Stimulated activated CD8-positive, alpha-beta memory T cell treated with anti-CD3 and anti-CD28 coated beads, Interleukin-15, amount 100 ng/mL, for 4 hours (primary cell): ENCODE measurements at regions not wholly inside any gene's neighbourhood (a gene's known extent, or its start where the extent isn't known, plus 50 kb on each side); places are given as distances from the start of the nearest gene placed in this dataset.
"Not testable (repeated sequence)": the region's sequence is repeated elsewhere in the genome, so short reads cannot be mapped to it uniquely, and the experiment has no call there.

Experiments used
- DNase-seq, 2 donors: peaks; one replicate each; pipeline ENCODE4 v3.0.0-alpha.2; 2020; ENCODE audit warnings: low read depth in 2 of 2

DNA sequence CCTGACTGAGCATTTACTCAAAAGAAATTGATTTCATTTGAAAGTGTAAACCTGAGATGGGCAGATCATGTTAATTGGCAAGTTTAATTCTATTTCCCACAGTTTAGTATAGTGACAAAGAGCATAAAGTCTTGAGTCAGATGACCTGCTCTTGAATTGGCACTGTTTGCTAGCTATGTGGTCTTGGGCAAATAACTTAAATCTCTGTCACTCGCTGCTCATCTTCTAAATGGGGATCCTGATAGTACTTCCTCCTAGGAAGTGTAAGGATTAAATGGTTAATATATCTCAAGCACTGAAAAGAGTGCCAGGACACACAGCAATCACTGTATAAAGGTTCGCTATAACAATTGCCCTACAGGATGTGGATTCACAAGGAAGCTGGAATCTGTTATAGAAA, 242.8 kb upstream of the JADE1 start:
- DNase-seq, result no peak

DNA sequence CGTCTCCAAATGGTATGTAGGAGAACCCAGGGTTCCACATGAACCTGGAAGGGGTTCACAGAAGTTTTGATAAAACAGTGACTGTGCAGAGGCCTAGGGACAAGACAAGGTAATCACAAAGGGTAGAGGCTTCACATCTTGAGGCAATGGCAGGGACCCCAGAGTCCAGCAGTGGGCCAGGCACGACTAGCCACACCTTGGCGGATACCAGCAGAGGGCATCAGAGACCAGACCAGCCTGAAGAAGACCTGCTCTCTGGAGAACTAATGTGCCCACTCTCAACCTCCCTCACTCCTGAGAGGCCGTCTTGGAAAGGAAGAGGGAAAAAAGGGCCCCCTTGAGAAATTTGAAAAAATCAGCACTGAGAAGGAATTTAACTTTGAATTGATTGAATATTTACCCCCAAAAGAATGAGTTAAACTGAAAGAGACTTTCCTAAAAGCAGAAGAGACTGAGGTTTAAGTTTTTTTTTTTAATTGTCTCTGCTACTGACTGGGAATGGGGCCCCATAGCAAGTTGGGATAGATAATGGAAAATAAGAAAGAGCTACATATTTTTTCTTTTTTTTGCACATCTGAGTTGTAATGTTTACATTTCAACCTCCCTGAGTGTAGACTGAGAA, 243.8 kb upstream of the JADE1 start:
- DNase-seq, result no peak

DNA sequence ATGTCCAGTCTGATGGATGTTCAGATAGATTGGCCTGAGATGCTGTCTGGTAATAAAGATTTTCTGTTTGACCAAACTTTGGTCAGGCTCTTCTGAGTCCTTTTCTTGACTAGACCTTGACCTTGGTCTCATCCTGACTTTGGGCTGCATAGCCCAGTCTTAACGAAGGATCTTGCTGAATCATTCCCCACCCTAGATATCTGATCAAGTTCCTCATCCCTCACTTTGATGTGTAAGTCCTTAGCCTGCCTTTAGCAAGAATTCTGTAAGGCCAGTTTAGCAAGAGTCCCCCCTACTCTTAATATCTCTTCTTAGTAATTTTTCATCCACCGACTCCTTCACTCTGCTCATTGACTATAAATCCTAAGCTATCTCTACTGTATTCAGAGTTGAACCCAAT, 244.4 kb upstream of the JADE1 start:
- no peak for DNase-seq

DNA sequence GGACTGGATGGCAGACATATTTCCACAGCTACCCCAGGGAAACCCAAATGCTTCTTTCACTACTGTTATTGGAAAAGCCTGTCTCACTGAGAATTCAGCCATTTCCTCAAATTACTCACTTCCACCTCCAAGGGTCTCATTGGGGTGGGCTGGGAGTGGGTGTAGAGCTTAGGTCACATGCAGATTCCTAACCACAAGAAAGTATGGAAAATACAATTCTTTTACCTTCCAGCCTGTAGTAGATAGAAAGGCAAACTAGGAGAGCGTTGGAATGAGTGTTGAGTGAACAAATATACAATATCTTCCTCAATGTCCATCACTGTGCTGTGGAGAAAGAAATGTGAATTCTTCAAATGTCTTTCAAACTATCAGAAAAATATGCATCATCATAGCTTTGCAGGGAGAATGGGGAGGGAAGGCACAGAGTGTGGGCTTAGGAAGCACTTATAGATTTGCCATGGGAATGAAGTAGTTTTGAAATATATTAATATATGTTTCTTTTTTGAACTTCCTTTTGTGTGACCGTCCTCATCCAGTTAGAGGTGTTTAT, 245.3 kb upstream of the JADE1 start:
- no peak for DNase-seq

DNA sequence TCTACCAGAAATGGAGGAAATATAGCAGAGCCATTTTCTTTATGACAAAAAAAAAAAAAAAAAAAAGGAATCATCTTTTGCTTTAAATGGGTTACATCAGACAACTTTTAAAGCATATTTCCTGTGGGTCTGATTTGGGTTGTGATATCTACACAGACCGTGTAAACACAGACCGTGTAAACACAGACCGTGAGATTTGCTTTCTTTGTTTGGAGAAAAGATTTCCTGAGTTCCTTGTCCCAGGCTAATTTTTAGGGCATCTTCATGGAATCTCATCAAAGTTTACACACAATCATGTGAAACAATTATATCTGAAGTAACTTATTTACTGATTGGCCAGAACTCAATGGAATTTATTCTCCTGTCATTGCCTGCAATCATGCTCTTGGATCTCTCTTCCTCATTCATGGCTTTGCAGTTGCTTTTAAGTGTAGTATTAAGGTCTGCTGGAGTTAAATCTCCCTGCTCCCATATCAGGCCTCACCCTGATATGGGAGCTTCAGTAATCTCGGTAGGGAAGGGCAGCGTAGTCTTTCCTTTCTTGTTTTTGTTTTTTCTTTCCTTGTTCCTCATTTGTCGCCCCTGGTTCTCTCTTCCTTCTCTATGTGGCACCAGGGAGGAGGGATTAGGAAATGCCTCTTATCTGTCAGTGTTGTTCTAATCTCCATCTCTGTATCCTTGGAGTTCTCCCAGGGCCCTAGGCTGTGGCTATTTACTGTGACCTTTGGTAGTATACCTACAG, 248.6 kb upstream of the JADE1 start:
- DNase-seq, result no peak

DNA sequence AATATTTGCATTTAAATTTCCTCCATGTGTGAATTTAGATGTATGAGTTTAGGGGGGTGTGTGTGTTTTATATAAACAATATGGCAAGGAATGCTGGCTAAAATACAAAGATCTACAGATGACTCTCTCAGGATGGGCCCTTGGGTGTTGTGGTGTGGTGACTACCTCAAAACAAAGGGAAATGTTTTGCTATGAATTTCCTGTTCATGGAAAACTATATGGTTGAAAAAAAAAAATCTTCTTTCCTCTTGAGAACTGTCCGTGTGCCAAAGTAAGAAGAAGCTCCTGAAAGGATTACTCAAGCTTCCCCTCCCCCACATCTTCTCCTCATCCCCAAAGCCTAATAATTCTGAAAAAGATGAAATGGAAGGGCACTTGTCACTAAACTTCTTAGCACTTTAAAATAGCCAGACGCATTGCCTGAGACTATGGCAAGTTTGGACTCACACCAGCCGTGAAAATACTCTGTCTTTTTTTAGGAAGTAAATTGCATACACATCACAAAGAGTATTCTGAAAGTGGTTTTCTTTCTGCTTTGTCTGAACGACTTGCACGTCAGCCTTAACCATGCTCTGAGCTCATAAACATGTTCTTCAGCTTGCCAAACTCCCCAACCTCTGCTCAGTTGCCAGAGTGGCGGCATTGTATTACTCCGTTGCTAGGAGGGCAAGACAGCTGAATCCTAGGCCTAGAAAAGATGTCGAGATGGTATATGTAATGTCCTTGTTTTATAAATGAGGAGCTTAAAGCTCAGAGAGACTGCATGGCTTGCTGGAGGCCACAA, 250.4 kb upstream of the JADE1 start:
- no peak for DNase-seq

DNA sequence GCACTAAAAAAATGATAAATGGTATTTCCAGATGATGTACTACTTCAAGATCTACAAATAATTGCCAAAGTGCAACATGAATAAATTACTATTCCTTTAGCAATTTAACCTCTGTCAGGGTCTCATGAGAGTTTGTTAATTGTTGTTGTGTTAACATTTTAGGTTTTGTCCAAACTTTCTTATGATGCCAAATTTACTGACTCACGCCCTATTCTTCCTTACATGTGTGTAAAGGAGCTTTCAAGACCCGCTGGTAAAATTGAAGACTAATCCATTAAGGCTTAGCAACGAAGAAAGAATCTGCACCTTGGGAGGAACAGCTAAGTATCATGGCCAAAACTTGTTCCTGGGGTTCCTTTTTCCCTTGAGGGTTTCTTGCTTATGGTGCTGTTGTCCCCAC, 252.7 kb upstream of the JADE1 start:
- no peak for DNase-seq

DNA sequence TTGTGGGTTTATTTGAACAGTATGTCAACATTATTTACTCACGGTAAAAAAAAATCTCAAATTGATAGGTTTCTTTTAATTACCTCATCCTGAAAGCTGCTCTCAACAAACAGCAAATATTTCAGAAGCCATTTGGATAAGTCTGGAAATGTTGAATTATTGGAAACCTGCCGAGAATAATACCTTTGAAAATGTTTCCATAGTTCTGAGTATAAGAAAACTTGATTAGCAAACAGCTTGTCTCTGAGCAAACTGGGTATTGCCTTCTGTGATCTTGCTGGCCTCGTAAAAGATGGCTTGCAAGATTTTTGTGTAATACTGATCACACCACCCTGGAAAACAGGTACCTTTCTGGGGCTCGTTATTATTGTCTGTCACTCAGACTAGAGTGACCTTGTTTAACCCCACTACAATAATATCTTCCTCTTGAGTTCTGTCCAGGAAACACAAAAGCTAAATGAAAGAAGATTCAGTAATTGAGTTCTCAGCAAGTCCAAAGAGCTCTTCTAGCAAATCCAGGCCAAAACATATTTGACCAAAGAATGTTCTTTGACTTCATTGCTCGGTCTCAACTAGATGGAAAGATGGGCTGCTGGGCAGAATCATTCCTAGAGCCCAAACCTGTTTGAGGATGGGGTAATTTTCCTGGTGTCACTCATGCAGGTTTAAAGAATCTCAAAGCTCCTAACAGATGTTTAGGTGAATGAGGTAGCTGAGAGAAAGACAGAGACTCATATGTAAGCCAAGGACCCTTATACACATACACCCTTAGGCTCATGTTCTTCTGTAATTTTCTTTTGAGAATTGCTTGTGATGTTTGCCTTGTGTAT, 255.6 kb upstream of the JADE1 start:
- DNase-seq, result no peak

DNA sequence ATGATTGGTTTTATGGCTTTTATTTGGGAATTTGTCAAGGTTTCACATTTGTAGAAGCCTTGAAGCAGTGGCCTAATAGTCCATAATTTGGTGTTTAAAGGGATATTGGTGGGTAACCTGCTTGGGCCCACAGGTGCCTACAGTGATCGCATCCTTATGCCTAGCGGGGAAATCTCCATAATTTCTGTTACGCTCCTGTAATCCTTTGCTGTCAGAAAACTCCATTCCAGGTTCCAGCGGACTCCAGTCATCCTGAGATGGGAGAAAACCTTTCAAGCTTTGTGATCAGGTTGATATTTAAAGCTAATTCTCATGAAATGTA, 257.0 kb upstream of the JADE1 start:
- no peak for DNase-seq

DNA sequence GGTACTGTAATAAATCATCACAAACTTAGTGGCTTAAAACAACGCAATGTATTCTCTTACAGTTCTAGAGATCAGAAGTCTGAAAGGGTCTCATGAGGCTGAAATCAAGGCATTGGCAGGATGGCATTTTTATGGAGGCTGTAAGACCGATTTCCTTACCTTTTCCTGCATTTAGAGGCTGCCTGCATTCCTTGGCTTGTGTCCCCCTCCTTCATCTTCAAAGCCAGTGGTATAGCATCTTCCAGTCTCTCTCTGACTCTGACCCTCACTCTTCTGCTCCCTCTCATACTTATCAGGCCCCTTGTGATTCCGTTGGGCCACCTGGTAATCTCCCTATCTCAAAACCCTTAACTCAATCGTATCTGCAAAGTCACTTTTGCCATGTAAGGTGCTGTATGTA, 258.2 kb upstream of the JADE1 start:
- DNase-seq, result no peak

DNA sequence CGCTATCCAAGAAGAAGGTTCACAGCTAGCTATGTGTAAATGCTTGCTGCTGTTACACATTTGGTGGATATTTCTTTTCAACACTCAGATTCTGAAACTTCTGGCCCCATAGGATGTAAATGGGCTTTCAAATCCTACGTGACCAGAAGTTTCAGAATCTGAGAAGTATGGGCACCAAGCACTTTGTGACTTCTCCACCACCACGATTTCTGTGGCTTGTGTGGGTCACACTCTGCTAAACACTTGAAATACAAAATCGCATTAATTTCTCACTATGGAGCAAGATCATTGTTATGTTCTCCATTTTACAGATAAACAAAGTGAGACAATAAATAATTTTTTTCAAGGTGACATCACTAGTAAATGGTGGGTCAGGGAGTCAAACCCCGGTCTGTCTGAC, 259.4 kb upstream of the JADE1 start:
- DNase-seq, result no peak

DNA sequence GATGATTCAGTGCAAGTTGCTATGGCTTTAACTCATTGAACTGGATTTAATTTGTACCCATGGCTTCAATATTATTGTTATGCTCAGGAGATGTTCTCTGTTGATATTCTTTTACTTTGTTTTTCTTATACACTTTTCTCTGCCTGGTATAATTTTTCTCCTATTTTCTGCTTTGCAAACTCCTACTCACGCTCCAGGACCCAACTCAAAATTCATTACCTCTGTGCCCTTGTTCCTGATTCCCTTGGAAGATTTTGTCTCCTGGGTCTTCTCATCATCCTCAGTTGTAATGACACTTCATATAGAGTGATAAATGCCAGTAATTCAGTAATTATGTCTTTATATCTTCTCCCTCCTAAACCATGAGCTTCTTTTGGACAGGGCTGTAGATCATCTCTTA, 259.9 kb upstream of the JADE1 start:
- DNase-seq, result no peak

DNA sequence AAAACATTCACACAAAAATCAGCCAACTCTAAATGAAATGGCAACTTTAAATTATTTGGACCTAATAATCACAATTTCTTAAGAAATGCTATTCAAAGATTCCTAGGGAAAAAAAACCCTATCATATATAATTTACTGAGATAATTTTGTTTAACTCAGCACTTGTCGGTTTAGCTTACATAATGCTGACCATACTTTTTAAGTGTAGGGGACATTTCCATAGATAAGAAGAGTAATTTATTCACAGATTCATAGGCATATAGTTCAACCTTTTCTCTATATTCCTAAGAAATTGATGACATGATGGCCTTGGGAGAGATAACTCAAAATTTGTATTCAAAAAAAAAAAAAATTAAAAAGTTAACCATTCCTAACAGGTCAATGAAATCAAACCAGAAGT, 260.8 kb upstream of the PGRMC2 start:
- no peak for DNase-seq

DNA sequence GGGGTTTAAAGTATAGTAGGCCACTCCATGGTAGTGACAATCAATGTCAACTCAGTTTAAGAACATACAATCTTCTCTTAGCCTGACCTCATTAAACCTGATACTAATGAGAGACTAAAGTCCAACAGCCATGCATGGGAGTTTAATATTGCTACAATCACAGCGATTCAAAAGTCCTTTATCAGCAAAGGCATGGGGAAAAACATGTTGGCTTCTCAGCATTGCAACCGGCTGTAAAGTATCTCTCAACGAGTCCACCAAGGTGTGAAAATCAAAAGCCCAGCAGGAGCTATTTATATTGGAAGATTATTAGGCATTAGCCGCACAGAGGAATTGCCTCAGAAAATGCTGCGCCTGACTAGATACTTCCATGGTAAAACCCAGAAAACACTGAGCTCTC, 256.7 kb upstream of the PGRMC2 start:
- DNase-seq, result no peak

DNA sequence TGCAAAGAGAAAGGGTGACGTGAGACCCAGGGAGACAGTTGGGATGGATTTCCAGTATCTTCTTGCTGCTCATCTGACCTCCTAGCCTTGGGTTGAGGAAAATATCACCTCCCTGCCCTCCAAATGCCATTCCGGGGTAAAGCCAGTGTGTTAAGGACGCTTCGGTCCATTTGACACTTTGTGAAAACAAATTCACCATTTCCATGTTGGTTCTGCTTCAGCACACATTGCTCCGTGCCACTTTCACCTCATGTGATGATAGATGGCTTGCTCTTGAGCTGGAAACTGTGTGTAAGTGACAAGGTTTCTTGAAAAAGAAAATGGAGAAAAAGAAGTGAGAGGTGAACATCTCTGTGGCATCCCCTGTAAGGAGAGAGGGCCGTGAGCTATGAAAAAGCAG, 256.1 kb upstream of the PGRMC2 start:
- no peak for DNase-seq

DNA sequence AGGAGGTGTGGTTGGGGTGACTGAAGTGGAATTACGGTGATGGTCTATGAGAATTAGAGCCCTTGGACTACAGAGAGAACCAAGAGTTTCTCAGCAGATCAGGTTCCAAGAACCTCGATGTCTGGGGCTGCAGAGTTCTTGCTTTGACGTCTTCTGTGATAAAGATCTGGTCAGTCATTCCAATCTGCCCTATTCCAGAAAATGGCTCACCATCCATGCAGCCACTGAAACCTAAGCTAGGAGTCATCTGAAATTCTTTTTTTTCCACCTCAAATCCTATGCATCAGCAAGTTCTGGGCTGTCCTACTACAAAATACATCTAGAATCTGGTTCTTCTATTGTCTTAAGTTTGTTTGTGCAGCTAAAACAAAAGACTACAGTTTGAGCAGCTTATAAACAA, 254.4 kb upstream of the PGRMC2 start:
- DNase-seq, result no peak

DNA sequence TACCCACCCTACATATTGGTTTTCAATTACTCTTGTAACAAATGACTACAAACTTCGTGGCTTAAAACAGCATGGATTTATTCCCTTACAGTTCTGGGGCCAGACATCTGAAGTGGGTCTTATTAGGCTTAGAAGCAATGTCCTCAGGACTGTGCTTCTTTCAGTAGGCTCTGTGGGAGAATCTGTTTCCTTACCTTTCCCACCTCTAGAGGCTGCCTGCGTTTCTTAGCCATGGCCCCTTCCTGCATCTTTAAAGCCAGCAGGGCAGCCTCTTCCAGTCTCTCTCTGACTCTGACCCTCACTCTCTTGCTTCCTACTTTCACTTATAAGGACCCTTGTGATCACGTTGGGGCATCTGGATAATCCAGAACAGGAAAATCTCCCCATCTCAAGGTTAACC, 252.5 kb upstream of the PGRMC2 start:
- no peak for DNase-seq

DNA sequence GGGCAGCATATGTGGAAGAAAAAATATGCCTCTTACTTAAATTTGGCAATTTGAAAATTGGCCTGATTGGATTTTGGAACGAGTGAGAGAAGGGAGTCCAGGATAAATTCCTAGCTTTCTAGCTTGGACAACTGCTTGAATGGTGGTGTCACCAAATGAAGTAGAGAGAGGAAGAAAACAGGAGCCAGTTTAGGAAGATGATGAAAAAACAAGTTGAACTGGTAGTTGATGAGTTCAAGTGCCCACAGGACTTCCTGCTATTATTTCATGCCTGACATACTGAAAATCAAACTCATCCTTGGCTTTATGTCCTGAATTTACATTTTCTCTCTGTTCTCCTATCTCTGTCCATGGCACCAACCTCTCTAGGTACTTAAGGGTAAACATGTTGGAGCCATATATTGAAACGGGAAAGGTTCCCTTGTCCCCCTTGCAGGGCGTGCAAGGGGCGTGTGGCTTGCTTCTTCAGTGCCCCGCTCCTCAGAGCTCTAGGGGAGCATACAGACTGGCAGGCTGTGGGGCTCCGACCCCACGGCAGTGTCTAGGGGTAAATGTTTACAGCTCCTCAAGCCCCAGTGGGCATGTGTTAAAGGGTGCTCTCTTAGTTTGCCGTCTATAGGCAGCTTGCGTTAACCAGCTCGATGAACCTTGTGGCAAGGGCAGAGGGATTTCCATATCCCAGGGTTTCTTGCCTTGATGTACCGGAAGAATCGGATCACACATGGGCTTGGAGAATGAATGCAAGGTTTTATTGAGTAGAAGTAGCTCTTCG, 250.7 kb upstream of the PGRMC2 start:
- DNase-seq, result no peak

DNA sequence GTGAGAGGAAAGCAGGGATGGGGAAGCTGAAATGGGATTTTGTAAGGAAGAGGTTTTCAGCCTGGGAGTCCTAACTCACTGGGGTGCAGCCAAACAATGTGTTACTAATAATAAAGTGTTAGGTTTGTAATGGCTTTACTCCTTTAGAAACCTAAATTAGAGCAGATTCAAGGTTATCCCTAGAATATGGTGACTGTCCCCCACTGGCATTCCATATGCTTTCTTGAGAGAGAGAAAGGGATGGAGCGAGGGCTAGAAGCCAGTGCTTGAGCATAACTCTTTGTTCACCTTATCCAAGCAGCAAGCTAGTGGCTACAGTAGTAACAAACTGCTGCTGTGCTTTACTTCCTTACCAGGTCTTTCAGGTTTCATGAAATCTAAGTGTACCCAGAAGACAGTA, 249.1 kb upstream of the PGRMC2 start:
- DNase-seq, result no peak

DNA sequence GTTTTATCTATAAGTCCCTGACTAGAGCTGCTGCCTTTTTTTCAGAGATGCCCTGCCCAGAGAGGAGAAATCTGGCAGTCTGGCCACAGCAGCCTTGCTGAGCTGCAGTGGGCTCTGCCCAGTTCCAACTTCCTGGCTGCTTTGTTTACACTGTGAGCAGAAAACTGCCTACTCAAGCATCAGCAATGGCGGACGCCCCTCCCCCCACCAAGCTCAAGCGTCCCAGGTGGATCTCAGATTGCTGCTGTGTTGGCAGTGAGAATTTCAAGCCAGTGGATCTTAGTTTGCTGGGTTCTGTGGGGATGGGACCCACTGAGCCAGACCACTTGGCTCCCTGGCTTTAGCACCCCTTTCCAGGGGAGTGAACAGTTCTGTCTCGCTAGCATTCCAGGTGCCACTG, 247.9 kb upstream of the PGRMC2 start:
- not testable (repeated sequence) for DNase-seq

DNA sequence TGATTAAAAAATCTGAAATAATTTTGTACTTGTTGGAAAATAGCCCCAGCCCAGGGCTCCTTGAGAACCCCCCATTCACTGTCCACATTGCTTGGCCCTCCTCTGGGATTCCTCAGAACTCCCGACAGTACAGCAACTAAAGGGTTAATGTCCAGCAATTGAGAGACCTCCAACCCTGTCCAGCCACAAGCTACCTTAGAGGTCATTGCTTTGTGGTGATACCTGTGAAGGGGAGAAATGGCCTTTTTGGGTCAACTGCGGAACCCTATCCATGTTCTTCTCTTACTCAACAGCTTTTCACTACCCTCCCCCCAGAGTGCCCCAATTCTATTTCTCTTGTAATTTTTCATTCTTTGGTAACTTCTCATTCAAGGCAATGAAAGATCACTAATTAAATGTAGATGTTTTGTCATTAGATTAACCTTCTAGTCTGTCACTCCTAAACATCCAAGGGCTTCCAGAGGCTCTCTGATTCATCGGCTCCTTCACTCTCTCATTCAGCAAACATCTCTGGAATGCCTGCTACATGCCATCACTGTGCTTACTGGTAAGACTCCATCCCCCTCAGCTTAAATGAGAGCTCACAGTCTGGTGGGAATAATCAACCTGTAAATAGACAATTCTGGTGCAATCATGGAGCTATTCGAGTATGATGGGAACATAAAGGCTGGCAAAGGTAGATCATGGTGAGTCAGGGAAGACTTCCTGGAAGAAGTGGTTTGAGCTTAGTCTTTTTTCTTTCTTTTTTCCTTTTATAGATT, 241.4 kb upstream of the PGRMC2 start:
- no peak for DNase-seq
